ENCODE measurements at regions not wholly inside any gene's neighbourhood (a gene's known extent, or its start where the extent isn't known, plus 50 kb on each side); places are given as distances from the start of the nearest gene placed in this dataset.

DNA sequence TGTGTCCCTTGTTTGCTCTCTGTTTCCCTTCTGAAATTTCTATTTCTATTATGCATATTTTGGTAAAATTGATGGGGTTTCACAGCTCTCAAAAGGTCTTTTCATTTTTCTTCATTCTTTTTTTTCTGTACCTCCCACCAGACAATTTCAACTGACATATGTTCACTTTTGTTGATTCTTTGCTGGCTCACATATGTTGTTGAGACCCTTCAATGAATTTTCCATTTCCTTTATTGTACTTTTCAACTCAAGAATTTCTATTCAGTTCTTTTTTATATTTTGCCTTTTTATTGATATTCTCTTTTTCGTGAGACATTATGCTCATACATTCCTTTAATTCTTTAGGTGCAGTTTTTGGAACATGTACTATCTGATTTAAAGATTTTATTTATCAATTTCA is 102.6 kb upstream of the GRIK1 start:
- TF ChIP-seq POLR2AphosphoS5 (IDR thresholded peaks at IDR 0.05) (no peak), CTCF (IDR thresholded peaks at IDR 0.05) (no peak)
